ENCODE measurements at regions not wholly inside any gene's neighbourhood (a gene's known extent, or its start where the extent isn't known, plus 50 kb on each side); places are given as distances from the start of the nearest gene placed in this dataset.

DNA sequence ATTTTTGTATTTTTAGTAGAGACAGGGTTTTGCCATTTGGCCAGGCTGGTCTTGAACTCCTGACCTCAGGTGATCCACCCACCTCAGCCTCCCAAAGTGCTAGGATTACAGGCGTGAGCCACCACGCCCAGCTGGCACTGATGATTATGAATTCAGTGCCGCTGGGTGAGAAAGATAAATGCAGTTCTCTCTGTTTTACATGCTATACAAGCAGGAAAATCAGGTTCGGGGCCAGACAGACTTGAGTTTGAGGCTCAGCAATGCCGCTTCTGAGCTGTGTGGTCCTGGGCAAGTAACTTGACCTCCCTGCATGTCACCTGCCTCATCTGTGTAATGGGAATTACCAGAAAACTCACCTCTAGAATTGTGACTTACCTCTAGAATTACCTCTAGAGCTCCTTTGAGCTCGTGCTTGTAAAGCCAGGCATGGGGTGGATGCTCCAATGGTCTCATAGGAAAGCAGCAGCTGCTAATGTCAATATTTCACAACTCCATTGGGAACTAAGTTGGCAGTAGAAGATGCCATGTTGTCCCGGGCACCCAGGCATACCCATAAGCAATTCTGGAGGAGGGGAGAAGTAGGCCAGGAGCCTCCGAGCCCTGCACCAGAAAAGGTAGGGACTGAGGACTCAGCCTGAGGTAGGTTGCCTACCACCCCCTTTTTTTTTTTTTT, 119.8 kb upstream of the SLC25A33 start:
- no peak for DNase-seq

- no peak for DNase-seq
These were observed 118.3 kb upstream of the SLC25A33 start for GRCh38 chr1:9420835-9421532.

DNA sequence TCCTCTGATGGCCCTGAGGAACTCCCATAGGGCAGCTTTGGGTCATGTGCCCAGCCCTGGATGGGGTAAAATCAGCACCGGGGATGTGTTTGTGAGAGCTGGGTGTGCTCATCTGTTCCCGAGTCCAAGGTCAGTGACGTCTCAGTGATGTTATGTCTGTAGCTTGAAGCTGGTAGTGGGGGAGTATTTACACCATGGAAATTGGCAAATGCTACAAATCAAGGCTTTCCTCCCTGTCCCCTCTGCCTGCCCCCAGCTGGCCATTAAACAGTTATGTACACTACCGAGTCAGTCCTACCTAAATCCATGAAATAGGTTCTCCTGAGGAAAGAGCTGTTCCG, 117.8 kb upstream of the SLC25A33 start:
- no peak for DNase-seq

GRCh38 chr1:9422321-9422720, 116.9 kb upstream of the SLC25A33 start:
- DNase-seq, result no peak

- no peak for DNase-seq
These were observed 116.3 kb upstream of the SLC25A33 start for GRCh38 chr1:9422911-9423505.

- no peak for DNase-seq
These were observed 115.0 kb upstream of the SLC25A33 start for GRCh38 chr1:9424261-9424660.

DNA sequence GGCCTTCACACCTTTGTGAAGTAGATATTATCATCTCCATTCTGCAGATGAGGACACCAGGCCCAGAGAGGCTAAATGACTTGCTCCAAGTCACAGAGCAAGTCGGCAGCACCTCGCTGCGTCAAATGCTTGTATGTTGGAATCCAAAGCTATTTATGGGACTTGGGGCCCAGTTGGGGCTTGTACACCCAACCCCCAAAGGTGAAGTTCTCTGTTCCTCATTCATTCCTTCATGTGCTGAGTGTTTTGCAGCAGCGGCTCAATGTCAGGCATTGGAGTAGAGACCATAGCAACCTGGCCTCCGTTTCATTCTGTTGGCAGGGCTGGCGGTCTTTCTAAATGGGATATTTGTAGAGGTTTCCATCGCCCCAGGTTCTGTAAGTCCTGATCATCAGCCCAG, 113.4 kb upstream of the SLC25A33 start:
- no peak for DNase-seq

DNA sequence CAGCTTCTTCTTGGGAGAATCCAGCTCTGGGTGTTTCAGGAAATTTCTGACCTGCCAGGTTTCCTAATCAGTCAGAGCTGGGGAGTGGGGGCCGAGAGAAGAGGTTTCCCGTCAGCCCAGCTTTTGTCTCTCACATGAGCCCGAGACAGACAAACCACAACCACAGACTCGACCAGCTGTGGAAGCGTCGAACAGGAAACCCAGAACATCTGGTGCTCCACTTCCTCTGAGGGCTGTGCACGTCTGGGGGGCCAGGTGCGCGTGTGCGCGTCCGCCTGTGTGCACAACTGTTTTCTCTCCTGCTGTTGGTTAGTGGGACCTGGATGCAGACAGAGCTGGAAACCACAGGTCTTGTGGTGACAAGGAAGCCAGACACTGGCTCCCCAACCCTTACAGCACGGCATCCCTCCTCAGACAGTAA, 113.0 kb upstream of the SLC25A33 start:
- DNase-seq, result no peak

GRCh38 chr1:9427388-9427787, 111.9 kb upstream of the SLC25A33 start:
- DNase-seq, result no peak

DNA sequence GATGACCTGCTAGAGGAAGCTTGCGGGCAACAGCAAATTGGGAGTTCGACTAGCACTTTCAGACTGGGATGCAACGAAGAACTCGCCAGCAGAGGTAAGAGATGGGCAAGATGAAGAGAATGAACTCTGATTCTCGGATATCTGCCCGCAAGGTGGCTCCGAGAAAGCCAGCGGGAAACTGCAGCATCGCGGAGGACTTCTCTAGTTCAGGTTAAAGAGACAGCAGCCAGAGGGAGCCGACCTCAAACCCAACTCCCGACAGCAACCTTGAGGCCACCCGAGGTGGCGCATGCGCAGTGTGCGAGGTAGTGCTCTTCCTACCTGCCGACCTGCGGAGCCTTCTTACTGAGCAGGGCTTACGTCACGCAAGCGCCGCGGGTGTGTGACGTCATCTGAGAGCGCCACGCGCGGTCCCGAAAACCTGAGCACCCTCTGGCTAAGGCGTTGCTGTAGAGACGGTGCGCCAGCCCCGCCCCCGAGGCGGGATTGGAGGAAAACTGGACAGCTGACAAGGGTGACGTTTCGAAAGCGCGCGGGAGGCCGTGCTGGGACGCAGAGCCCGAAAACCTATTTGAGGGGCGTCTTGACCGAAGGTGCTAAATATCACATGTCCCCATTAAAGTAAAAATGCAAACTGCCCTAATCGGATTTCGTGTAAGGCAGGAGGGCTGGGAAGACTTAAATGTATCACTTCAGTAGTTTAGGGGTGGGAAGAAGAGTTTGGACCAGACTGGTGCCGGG, 110.5 kb upstream of the SLC25A33 start:
- peak; percentile 99 for DNase-seq

GRCh38 chr1:9429342-9429711, 109.9 kb upstream of the SLC25A33 start:
- DNase-seq, result no peak

DNA sequence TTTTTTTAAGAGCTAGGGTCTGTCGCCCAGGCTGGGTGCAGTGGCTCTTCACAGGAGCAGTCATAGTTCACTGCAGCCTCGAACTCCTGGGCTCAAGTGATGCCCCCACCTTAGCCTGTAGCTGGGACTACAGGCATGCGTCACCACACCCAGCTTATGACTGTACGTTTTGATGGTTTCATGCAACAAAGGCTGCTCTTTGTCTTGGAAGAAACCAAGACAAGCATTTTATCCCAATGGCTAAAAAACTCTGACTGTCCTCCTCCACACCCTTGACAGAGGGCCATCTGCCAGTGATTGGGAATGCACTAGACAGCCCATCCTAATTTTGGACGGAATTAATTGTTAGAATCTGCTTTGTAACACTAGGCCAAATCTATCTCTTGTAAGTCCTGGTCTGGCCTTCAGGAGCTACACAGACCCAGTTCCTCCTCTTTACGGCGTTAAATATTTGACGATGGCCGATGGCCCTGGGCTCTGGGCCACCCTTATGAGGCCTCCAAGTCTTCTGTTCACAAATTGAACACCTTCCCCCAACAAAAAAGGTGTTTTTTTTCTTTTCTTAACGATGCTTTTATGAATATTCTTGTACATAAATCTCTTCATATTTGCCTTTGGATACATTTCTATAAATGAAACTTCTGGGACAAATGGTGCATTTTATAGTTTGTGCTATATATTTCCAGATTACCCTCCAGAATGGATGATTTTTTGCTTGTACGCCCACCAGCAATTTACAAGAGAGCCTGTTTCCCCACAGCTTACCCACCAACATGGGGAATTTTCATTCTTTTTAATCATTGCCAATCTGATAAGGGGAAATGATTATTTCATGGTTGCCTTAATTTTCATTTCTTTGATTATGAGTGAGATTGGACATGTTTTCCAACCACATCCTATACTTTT, 104.8 kb upstream of the SLC25A33 start:
- DNase-seq, result no peak

GRCh38 chr1:9435153-9435636, 104.1 kb upstream of the SLC25A33 start:
- no peak for DNase-seq

- DNase-seq, result no peak
These were observed 103.2 kb upstream of the SLC25A33 start for GRCh38 chr1:9435854-9436640.

DNA sequence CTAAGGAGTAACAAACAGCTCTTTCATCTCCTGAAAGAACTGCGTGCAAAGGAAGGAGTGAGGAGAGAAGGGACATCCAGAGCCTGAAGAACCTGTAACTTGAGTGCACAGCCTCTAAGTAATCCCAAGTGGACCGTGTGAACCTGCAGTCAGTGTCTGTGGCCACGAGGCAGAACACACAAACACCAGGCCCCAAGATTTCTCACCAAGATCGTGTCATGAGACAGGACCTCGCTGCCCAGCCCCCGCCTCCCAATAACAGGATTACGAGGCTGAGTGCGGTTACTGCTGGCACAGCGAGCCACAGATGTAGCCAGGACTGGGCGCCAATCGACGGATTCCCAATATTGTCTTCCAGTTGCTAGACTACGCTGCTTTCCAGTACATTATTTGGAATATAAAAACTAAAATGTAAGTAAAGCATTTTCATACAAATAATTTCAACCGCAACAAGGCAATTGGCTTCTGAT, 101.3 kb upstream of the SLC25A33 start:
- peak; percentile 15 for DNase-seq

DNA sequence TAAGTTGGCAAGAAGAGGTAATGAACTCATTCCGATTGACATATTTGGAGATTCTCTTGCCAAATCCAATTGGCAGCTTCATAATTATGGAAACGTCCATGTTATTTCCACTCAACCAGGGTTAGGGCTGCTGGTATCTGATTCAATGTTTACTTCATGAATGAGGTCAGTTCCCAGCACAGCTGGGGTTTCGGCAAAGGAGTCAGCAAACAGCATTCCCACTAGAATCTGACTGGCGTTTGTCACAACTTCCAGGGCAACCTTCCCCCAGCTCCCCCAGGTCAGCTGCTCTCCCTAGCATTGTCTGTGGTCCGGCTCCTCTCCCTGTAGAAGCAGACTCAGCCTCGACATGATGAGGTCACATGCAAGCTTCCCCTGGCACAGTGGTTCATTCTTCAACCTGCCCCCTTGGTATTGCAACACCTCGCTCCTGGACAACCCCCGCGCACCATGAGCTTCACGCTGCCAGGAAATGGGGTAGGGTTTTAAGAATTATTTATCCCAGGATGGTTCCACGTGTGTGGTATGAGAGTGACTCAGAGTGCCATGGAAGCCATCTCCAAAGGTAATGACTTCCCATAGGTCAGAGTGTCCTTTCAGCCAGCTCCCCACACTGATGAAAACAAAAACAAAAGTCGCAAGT, 100.7 kb upstream of the SLC25A33 start:
- peak; percentile 78 for DNase-seq

- DNase-seq, result no peak
These were observed 100.0 kb upstream of the SLC25A33 start for GRCh38 chr1:9439074-9439761.

- no peak for DNase-seq
These were observed 99.0 kb upstream of the SLC25A33 start for GRCh38 chr1:9440261-9440660.

DNA sequence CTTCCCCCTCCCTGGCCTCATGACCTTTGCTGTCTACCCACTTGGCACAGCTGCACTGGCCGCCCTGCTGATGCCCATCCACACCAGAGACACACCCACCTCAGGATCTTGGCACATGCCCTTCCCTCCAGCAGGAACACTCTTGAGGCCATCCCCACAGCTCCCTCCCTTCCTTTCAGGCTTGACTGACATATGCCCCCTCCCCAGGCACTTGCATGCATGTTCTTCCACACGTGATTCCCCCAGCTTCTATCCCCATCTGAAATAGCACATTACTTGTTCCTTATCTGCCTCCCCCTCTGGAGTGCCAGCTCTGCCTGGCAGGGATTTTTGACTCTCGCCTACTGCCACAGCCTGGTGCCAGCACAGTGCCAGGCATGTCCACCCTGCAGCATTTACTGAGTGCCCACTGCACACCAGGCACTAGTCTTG, 98.5 kb upstream of the SLC25A33 start:
- DNase-seq, result no peak

DNA sequence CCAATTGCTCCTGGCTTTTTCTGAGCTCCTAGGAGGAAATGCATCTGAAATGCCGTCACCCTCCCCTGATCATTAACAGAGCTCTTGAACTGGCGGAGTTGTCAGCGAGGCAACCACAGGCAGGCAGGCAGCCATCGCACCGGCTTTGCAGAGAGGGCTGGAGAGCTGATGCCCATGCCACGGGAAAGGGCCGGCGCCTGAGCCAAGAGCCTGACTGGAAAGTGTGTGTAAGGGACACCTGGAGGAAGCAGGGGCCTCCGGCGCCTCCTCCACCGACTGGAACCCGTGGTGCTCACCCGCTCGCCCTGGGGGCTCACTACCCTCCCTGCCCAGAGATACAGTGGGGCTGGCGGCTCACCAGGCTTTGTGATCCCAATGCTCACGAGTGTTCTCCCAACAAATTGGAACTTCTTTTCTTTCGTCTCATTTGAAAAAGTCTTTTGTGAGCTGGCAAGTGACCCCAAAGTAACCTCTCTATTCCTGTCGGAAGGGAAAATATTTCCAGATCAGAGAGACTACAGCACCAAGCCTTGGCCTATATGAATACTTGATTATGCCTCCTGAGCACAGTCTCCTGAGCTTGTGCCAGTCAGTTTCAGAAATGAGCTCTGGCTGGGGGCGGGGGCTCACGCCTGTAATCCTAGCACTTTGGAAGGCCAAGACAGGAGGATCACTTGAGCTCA, 97.7 kb upstream of the SLC25A33 start:
- peak; percentile 76 for DNase-seq
